ENCODE measurements at regions not wholly inside any gene's neighbourhood (a gene's known extent, or its start where the extent isn't known, plus 50 kb on each side); places are given as distances from the start of the nearest gene placed in this dataset.

DNA sequence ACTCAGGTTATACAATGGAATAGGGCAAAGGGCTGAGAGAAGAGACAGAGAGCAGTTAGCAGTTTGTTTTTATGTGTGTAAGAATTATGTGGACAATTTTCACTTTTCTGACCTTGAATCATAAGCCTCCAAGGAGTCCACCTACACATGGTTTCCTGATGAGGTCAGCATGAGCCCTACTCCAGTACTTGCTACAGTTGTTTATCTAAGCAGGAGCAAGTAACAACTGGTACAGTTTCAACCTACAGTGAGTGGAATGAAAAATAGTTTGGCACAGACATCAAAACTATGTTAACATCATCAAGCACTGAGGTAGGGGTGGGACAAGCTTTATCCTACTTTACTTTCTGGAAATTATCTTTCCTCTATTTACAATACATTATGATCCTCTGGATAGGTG is 426.7 kb upstream of the ID4 start (continued):
- TF ChIP-seq, protein P1, sequence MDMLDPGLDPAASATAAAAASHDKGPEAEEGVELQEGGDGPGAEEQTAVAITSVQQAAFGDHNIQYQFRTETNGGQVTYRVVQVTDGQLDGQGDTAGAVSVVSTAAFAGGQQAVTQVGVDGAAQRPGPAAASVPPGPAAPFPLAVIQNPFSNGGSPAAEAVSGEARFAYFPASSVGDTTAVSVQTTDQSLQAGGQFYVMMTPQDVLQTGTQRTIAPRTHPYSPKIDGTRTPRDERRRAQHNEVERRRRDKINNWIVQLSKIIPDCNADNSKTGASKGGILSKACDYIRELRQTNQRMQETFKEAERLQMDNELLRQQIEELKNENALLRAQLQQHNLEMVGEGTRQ (IDR thresholded peaks at IDR 0.05; ENCODE audit: borderline replicate concordance, low read depth, low read length), result no peak
- no peak for TF ChIP-seq JUNB (IDR thresholded peaks at IDR 0.05)
- TF ChIP-seq TCF7 (IDR thresholded peaks at IDR 0.05; ENCODE audit: borderline replicate concordance), result no peak

GRCh38 chr6:19413323-19413722 is 423.8 kb upstream of the ID4 start:
- no peaks in the 10 kb centered on the region for H3K79me2 ChIP-seq (ENCODE audit: control insufficient read depth, insufficient read depth, low read length)
- ATAC-seq (no peak), DNase-seq (ENCODE audit: low read depth, low spot score) (no peak), FAIRE-seq (no peak)
- ChIA-PET POLR2A (no interaction called here), CTCF (no interaction called here), RAD21 (ENCODE audit: unreplicated experiment) (no interaction called here), SMC1A (ENCODE audit: uncharacterized antibody, unreplicated experiment) (interaction anchor here (0.8 kb wide), 1 partner anchor 22 kb away, joined by 3 read pairs; no protein-coding TSS in a partner anchor)
- H2AFZ ChIP-seq (ENCODE audit: control insufficient read depth, low read depth, low read length), result no peak overlapping the region
- 27% methylated on average over 3 of the region's 3 CpGs for WGBS (ENCODE audit: insufficient coverage, insufficient replicate concordance, low lambda C conversion rate, missing lambda C conversion rate)
- no peaks in the 10 kb centered on the region for H3K36me3 ChIP-seq (ENCODE audit: control insufficient read depth in 2 of 2, insufficient read depth in 2 of 2, low read length in 1 of 2)
- no peaks in the 10 kb centered on the region for H3K4me1 ChIP-seq (ENCODE audit: control insufficient read depth, insufficient read depth, low read length)
- no peak overlapping the region for H3K27ac ChIP-seq (ENCODE audit: control insufficient read depth, insufficient read depth)
- no TSS peak for BruUV-seq (replicated peaks)
- intact Hi-C loops (cut with micrococcal nuclease; ENCODE audit: unreplicated experiment), result no loop called here
- no peak overlapping the region for H3K4me2 ChIP-seq (ENCODE audit: control insufficient read depth, insufficient read depth)
- H3K4me3 ChIP-seq, result no peak overlapping the region
- in situ Hi-C loops (cut with MboI), result no loop called here
- no peak overlapping the region for H3K9ac ChIP-seq (ENCODE audit: control insufficient read depth, insufficient read depth, low read length)
- TF ChIP-seq MYC (IDR thresholded peaks at IDR 0.05; ENCODE audit: insufficient read depth, insufficient read length, insufficient replicate concordance, low read length, severe bottlenecking) (no peak), KAT2A (conservative IDR thresholded peaks at IDR 0.05; ENCODE audit: control insufficient read depth, low read depth, low read length) (no peak)
- TF ChIP-seq, protein P2, sequence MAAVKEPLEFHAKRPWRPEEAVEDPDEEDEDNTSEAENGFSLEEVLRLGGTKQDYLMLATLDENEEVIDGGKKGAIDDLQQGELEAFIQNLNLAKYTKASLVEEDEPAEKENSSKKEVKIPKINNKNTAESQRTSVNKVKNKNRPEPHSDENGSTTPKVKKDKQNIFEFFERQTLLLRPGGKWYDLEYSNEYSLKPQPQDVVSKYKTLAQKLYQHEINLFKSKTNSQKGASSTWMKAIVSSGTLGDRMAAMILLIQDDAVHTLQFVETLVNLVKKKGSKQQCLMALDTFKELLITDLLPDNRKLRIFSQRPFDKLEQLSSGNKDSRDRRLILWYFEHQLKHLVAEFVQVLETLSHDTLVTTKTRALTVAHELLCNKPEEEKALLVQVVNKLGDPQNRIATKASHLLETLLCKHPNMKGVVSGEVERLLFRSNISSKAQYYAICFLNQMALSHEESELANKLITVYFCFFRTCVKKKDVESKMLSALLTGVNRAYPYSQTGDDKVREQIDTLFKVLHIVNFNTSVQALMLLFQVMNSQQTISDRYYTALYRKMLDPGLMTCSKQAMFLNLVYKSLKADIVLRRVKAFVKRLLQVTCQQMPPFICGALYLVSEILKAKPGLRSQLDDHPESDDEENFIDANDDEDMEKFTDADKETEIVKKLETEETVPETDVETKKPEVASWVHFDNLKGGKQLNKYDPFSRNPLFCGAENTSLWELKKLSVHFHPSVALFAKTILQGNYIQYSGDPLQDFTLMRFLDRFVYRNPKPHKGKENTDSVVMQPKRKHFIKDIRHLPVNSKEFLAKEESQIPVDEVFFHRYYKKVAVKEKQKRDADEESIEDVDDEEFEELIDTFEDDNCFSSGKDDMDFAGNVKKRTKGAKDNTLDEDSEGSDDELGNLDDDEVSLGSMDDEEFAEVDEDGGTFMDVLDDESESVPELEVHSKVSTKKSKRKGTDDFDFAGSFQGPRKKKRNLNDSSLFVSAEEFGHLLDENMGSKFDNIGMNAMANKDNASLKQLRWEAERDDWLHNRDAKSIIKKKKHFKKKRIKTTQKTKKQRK (IDR thresholded peaks at IDR 0.05; ENCODE audit: low read depth, low read length), result no peak
- H3K9me3 ChIP-seq (replicated peaks; ENCODE audit: control insufficient read depth, insufficient read depth, low read length), result no peaks in the 10 kb centered on the region
- H4K20me1 ChIP-seq (ENCODE audit: control insufficient read depth, insufficient read depth), result no peaks in the 10 kb centered on the region
- no peaks in the 10 kb centered on the region for H3K27me3 ChIP-seq (replicated peaks in 1 of 2; ENCODE audit: control insufficient read depth in 2 of 2, insufficient read depth in 2 of 2, low read length in 1 of 2)

Data from GM12878 (cell line).